H1 (cell line): ENCODE measurements at regions not wholly inside any gene's neighbourhood (a gene's known extent, or its start where the extent isn't known, plus 50 kb on each side); places are given as distances from the start of the nearest gene placed in this dataset.
"Not testable (repeated sequence)": the region's sequence is repeated elsewhere in the genome, so short reads cannot be mapped to it uniquely, and the experiment has no call there.

ENCODE experiments used
- CTCF ChIA-PET: fragments of 300-600 bp; sonication (Branson Sonifier 250); formaldehyde crosslinking; loops from one replicate; lab custom pipeline; 2021; ENCODE audit not compliant: partially characterized antibody; lab: Charles Lee
- POLR2A ChIA-PET: fragments of 300-600 bp; sonication (Branson Sonifier 250); formaldehyde crosslinking; loops from one replicate; lab custom pipeline; 2021; ENCODE audit warnings: inconsistent platforms; ENCODE audit not compliant: partially characterized antibody; lab: Charles Lee
- DNase-seq, 2 experiments: peaks; one replicate each; pipeline versions ENCODE4 v3.0.0 to v3.0.0-alpha.2; 2010 to 2022; ENCODE audit warnings: low spot score in 2 of 2, low read depth in 1 of 2, mixed read lengths in 1 of 2
- FAIRE-seq: peaks from 2 replicates; lab custom pipeline; 2011; peaks lifted over from hg19 to GRCh38; lab: Jason Lieb, UNC
- H2AFZ ChIP-seq: 2 replicates; pipeline ENCODE4 v1.8.1; 2012; ENCODE audit warnings: low read length, inconsistent platforms
- H2AK5ac ChIP-seq: 2 replicates; pipeline ENCODE4 v1.6.1; 2013; ENCODE audit warnings: low read depth, low read length
- H2BK120ac ChIP-seq: replicated peaks from 2 replicates; pipeline ENCODE3; 2013; ENCODE audit warnings: low read depth, low read length, inconsistent platforms
- H2BK12ac ChIP-seq: 2 replicates; pipeline ENCODE4 v1.6.1; 2013; ENCODE audit warnings: low read depth, low read length
- H2BK15ac ChIP-seq: 2 replicates; pipeline ENCODE4 v1.6.1; 2013; ENCODE audit warnings: low read length
- H2BK20ac ChIP-seq: 2 replicates; pipeline ENCODE4 v1.6.1; 2013; ENCODE audit warnings: low read length
- H2BK5ac ChIP-seq: 2 replicates; pipeline ENCODE4 v1.6.1; 2013; ENCODE audit warnings: low read depth, low read length
- H3K14ac ChIP-seq: 2 replicates; pipeline ENCODE4 v1.6.1; 2013; ENCODE audit warnings: inconsistent platforms; ENCODE audit not compliant: insufficient read length
- H3K18ac ChIP-seq: 2 replicates; pipeline ENCODE4 v1.6.1; 2013; ENCODE audit warnings: low read length; ENCODE audit errors: extremely low read depth
- H3K23ac ChIP-seq: 2 replicates; pipeline ENCODE4 v1.6.1; 2013; ENCODE audit warnings: inconsistent platforms; ENCODE audit not compliant: insufficient read length
- H3K23me2 ChIP-seq: 2 replicates; pipeline ENCODE4 v1.6.1; 2013; ENCODE audit warnings: low read depth, low read length
- H3K27ac ChIP-seq: 2 replicates; pipeline ENCODE4 v1.6.1; 2011; ENCODE audit warnings: low read depth, low read length, inconsistent platforms
- H3K27me3 ChIP-seq, 4 experiments: replicated peaks in 1 of 4; 1 replicate in 1 of 4; 2 replicates in 3 of 4; pipeline versions ENCODE4 v1.6.1 to v1.8.1; 2011 to 2013; ENCODE audit warnings: low read length in 3 of 4, mild to moderate bottlenecking in 3 of 4, inconsistent platforms in 2 of 4, mixed read lengths in 2 of 4, moderate library complexity in 1 of 4; ENCODE audit not compliant: control insufficient read depth in 3 of 4, insufficient read depth in 3 of 4; ENCODE audit errors: extremely low read depth in 1 of 4
- H3K36me3 ChIP-seq, 4 experiments: 2 replicates each; pipeline versions ENCODE4 v1.6.1 to v1.8.1; 2011 to 2013; ENCODE audit warnings: mild to moderate bottlenecking in 4 of 4, low read length in 3 of 4, moderate library complexity in 2 of 4, control low read depth in 1 of 4, inconsistent platforms in 1 of 4; ENCODE audit not compliant: insufficient read depth in 4 of 4, control insufficient read depth in 2 of 4
- H3K4ac ChIP-seq: replicated peaks from 2 replicates; pipeline ENCODE3; 2013; ENCODE audit warnings: low read length, low read depth, mixed read lengths, inconsistent platforms; ENCODE audit not compliant: insufficient read length
- H3K4me1 ChIP-seq, 4 experiments: replicated peaks in 1 of 4; 1 replicate in 1 of 4; 2 replicates in 3 of 4; pipeline versions ENCODE4 v1.6.1 to v1.8.1; 2011 to 2013; ENCODE audit warnings: low read length in 3 of 4, inconsistent platforms in 2 of 4, mixed read lengths in 1 of 4; ENCODE audit not compliant: insufficient read depth in 4 of 4, control insufficient read depth in 3 of 4
- H3K4me2 ChIP-seq, 2 experiments: 2 replicates each; pipeline versions ENCODE4 v1.6.1 to v1.8.1; 2011 to 2013; ENCODE audit warnings: low read depth in 2 of 2, low read length in 2 of 2, control low read depth in 1 of 2, inconsistent platforms in 1 of 2, mild to moderate bottlenecking in 1 of 2; ENCODE audit not compliant: insufficient read depth in 1 of 2
- H3K4me3 ChIP-seq, 4 experiments: fragments of 200-600, 300-600 bp in 1 of 4; sonication (generic), shearing (Covaris generic), sonication (Bioruptor Twin) in 1 of 4; 2 replicates each; pipeline versions ENCODE4 v1.5.1 to v1.8.1; 2011 to 2016; ENCODE audit warnings: low read length in 4 of 4, low read depth in 3 of 4, control low read depth in 2 of 4, inconsistent platforms in 2 of 4, mild to moderate bottlenecking in 2 of 4, mixed read lengths in 1 of 4, moderate library complexity in 1 of 4; ENCODE audit not compliant: insufficient read depth in 2 of 4; ENCODE audit errors: extremely low read depth in 1 of 4
- H3K56ac ChIP-seq: replicated peaks from 2 replicates; pipeline ENCODE3; 2013; ENCODE audit warnings: low read depth, mild to moderate bottlenecking, mixed read lengths, low read length, inconsistent platforms; ENCODE audit not compliant: insufficient read length
- H3K79me1 ChIP-seq: 2 replicates; pipeline ENCODE4 v1.6.1; 2013; ENCODE audit warnings: low read depth, low read length, control low read depth
- H3K79me2 ChIP-seq, 2 experiments: 2 replicates each; pipeline versions ENCODE4 v1.6.1 to v1.8.1; 2012 to 2013; ENCODE audit warnings: low read length in 2 of 2, mild to moderate bottlenecking in 2 of 2, inconsistent platforms in 1 of 2; ENCODE audit not compliant: insufficient read depth in 2 of 2, control insufficient read depth in 1 of 2
- H3K9ac ChIP-seq, 4 experiments: replicated peaks in 1 of 4; 1 replicate in 1 of 4; 2 replicates in 3 of 4; pipeline versions ENCODE4 v1.6.1 to v1.8.1; 2011 to 2013; ENCODE audit warnings: low read depth in 3 of 4, low read length in 3 of 4, control low read depth in 2 of 4, mild to moderate bottlenecking in 2 of 4, moderate library complexity in 2 of 4, inconsistent platforms in 1 of 4; ENCODE audit errors: extremely low read depth in 1 of 4
- H3K9me3 ChIP-seq, 2 experiments: 2 replicates each; pipeline versions ENCODE4 v1.6.1 to v1.8.1; 2012 to 2013; ENCODE audit warnings: mild to moderate bottlenecking in 2 of 2, moderate library complexity in 2 of 2, control low read depth in 1 of 2, inconsistent platforms in 1 of 2, low read depth in 1 of 2, low read length in 1 of 2, mixed read lengths in 1 of 2; ENCODE audit not compliant: insufficient read depth in 2 of 2
- H4K20me1 ChIP-seq, 2 experiments: replicated peaks in 1 of 2; 2 replicates each; pipeline versions ENCODE3 to v1.8.1; 2011 to 2013; ENCODE audit warnings: inconsistent platforms in 2 of 2, low read length in 2 of 2, mild to moderate bottlenecking in 1 of 2; ENCODE audit not compliant: insufficient read depth in 2 of 2, control insufficient read depth in 1 of 2
- H4K5ac ChIP-seq: 2 replicates; pipeline ENCODE4 v1.6.1; 2013; ENCODE audit warnings: low read length, low read depth, mixed read lengths, inconsistent platforms; ENCODE audit not compliant: insufficient read length
- H4K8ac ChIP-seq: 2 replicates; pipeline ENCODE4 v1.8.0; 2013; ENCODE audit warnings: mild to moderate bottlenecking, moderate library complexity, low read length, inconsistent platforms; ENCODE audit not compliant: insufficient read depth; ENCODE audit errors: extremely low read depth
- H4K91ac ChIP-seq: replicated peaks from 2 replicates; pipeline ENCODE3; 2013; ENCODE audit warnings: low read length, mixed read lengths, inconsistent platforms; ENCODE audit not compliant: insufficient read length
- WGBS, 2 experiments: shearing (Covaris generic) in 1 of 2; methylation state at CpG; one replicate each; pipeline versions ENCODE4 v1.1.6 to v1.1.7; 2013 to 2015; ENCODE audit warnings: low lambda C conversion rate in 2 of 2, mixed read lengths in 2 of 2, inconsistent platforms in 1 of 2, low coverage in 1 of 2, missing lambda C conversion rate in 1 of 2; ENCODE audit not compliant: insufficient replicate concordance in 2 of 2, insufficient coverage in 1 of 2, insufficient read length in 1 of 2; ENCODE audit errors: extremely low coverage in 1 of 2, missing lambda C conversion rate in 1 of 2; 5-methylcytosine and 5-hydroxymethylcytosine counted together

DNA sequence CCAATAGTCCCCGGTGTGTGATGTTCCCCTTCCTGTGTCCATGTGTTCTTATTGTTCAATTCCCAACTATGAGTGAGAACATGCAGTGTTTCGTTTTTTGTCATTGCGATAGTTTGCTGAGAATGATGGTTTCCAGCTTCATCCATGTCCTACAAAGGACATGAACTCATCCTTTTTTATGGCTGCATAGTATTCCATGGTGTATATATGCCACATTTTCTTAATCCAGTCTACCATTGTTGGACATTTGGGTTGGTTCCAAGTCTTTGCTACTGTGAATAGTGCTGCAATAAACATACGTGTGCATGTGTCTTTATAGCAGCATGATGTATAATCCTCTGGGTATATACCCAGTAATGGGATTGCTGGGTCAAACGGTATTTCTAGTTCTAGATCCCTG, 109.6 kb upstream of the ANKRD28 start:
- CTCF ChIA-PET, H2BK120ac ChIP-seq: not testable (repeated sequence)

More for the DNA sequence above, 109.6 kb upstream of the ANKRD28 start:
- H2BK5ac ChIP-seq, H3K27ac ChIP-seq, H3K9me3 ChIP-seq, H3K4ac ChIP-seq, FAIRE-seq, H4K20me1 ChIP-seq, H3K56ac ChIP-seq, H4K5ac ChIP-seq, H2AFZ ChIP-seq, POLR2A ChIA-PET, H3K14ac ChIP-seq, DNase-seq, H2AK5ac ChIP-seq, H3K4me2 ChIP-seq, H3K23ac ChIP-seq, H3K9ac ChIP-seq, H4K91ac ChIP-seq, H2BK20ac ChIP-seq, H3K23me2 ChIP-seq, H3K4me1 ChIP-seq, H2BK15ac ChIP-seq, H3K18ac ChIP-seq, H2BK12ac ChIP-seq, H3K4me3 ChIP-seq, H3K36me3 ChIP-seq, H3K27me3 ChIP-seq, H4K8ac ChIP-seq, H3K79me2 ChIP-seq, H3K79me1 ChIP-seq: not testable (repeated sequence)
- 92% methylated on average over 5 of the region's 5 CpGs; no CpG with 5 or more reads in 1 of the 2 experiments for WGBS, 2 experiments
